Neural cell (in vitro differentiated cells): ENCODE measurements at regions not wholly inside any gene's neighbourhood (a gene's known extent, or its start where the extent isn't known, plus 50 kb on each side); places are given as distances from the start of the nearest gene placed in this dataset.

ENCODE experiments used
- H2AFZ ChIP-seq: fragments of 200-600, 300-800 bp; sonication (generic), shearing (Covaris generic); 2 replicates; pipeline ENCODE4 v1.6.0; 2014; ENCODE audit warnings: low read depth, mild to moderate bottlenecking, antibody characterized with exemption, low read length, moderate library complexity
- H3F3A ChIP-seq: fragments of 200-600 bp; shearing (Covaris generic); 2 replicates; pipeline ENCODE4 v1.6.1; 2016; ENCODE audit warnings: mild to moderate bottlenecking, moderate library complexity, mixed read lengths, antibody characterized with exemption, low read length; ENCODE audit not compliant: insufficient read depth, poor library complexity, severe bottlenecking
- H3K27ac ChIP-seq: fragments of 200-600, 300-800 bp; sonication (generic), shearing (Covaris generic); 2 replicates; pipeline ENCODE4 v1.5.1; 2014; ENCODE audit warnings: mild to moderate bottlenecking, low read length, moderate library complexity
- H3K27me3 ChIP-seq: fragments of 300-800, 200-600 bp; sonication (generic), shearing (Covaris generic); 2 replicates; pipeline ENCODE4 v1.6.0; 2014; ENCODE audit warnings: mild to moderate bottlenecking, low read depth, low read length, moderate library complexity; ENCODE audit not compliant: insufficient read depth
- H3K36me3 ChIP-seq: fragments of 300-800, 200-600 bp; sonication (generic), shearing (Covaris generic); 2 replicates; pipeline ENCODE4 v1.5.1; 2014; ENCODE audit warnings: mild to moderate bottlenecking, antibody characterized with exemption, low read length, moderate library complexity; ENCODE audit not compliant: insufficient read depth
- H3K4me2 ChIP-seq: fragments of 300-800, 200-600 bp; sonication (generic), shearing (Covaris generic); 2 replicates; pipeline ENCODE4 v1.6.0; 2014; ENCODE audit warnings: mild to moderate bottlenecking, low read length
- H3K4me3 ChIP-seq: fragments of 300-800, 200-600 bp; sonication (generic), shearing (Covaris generic); 2 replicates; pipeline ENCODE4 v1.5.1; 2014; ENCODE audit warnings: mild to moderate bottlenecking, low read length, moderate library complexity
- H3K79me2 ChIP-seq: fragments of 200-600 bp; shearing (Covaris generic); replicated peaks from 2 replicates; pipeline ENCODE4 v1.6.0; 2014; ENCODE audit warnings: mild to moderate bottlenecking, low read length, moderate library complexity; ENCODE audit not compliant: insufficient read depth
- H3K9ac ChIP-seq: fragments of 300-800, 200-600 bp; sonication (generic), shearing (Covaris generic); 2 replicates; pipeline ENCODE4 v1.6.1; 2016; ENCODE audit warnings: mild to moderate bottlenecking, low read length, mixed read lengths
- H3K9me2 ChIP-seq: fragments of 200-600 bp; shearing (Covaris generic); 2 replicates; pipeline ENCODE4 v1.6.1; 2016; ENCODE audit warnings: mild to moderate bottlenecking, low read length, mixed read lengths; ENCODE audit not compliant: insufficient read depth
- H3K9me3 ChIP-seq: fragments of 200-600, 300-800 bp; sonication (generic), shearing (Covaris generic); 2 replicates; pipeline ENCODE4 v1.6.1; 2016; ENCODE audit warnings: mild to moderate bottlenecking, mixed run types, low read length, moderate library complexity, mixed read lengths
- H4K20me1 ChIP-seq: fragments of 200-600 bp; shearing (Covaris generic); 2 replicates; pipeline ENCODE4 v1.6.1; 2016; ENCODE audit warnings: mild to moderate bottlenecking, mixed run types; ENCODE audit not compliant: insufficient read depth
- EP300 ChIP-seq: fragments of 450-650 bp; conservative IDR thresholded peaks from 2 replicates; pipeline ENCODE4 v1.6.1; 2014; ENCODE audit warnings: antibody characterized with exemption, mild to moderate bottlenecking, moderate library complexity; ENCODE audit not compliant: poor library complexity, severe bottlenecking
- EZH2 ChIP-seq: fragments of 200-600, 300-800 bp; shearing (Covaris generic), sonication (generic); IDR thresholded peaks from 2 replicates; pipeline ENCODE4 v1.6.1; 2014; ENCODE audit warnings: antibody characterized with exemption, low read length, borderline replicate concordance, mild to moderate bottlenecking; ENCODE audit not compliant: insufficient read depth, poor library complexity, severe bottlenecking
- MXI1 ChIP-seq: fragments of 450-650 bp; conservative IDR thresholded peaks from 2 replicates; pipeline ENCODE4 v1.6.1; 2014; ENCODE audit warnings: antibody characterized with exemption, mild to moderate bottlenecking; ENCODE audit not compliant: poor library complexity, severe bottlenecking
- POLR2AphosphoS5 ChIP-seq: IDR thresholded peaks from 2 replicates; pipeline ENCODE4 v1.6.1; 2012
- RAD21 ChIP-seq: fragments of 450-650 bp; conservative IDR thresholded peaks from 2 replicates; pipeline ENCODE4 v1.6.1; 2014; ENCODE audit warnings: antibody characterized with exemption, mild to moderate bottlenecking, moderate library complexity
- REST ChIP-seq: IDR thresholded peaks from 2 replicates; pipeline ENCODE4 v1.6.1; 2012; ENCODE audit warnings: borderline replicate concordance
- SMC3 ChIP-seq: fragments of 450-650 bp; conservative IDR thresholded peaks from 2 replicates; pipeline ENCODE4 v1.6.1; 2014; ENCODE audit warnings: antibody characterized with exemption, mild to moderate bottlenecking, moderate library complexity; ENCODE audit not compliant: poor library complexity
- TAF1 ChIP-seq: IDR thresholded peaks from 2 replicates; pipeline ENCODE4 v1.6.1; 2012; ENCODE audit warnings: low read depth
- TF ChIP-seq, protein P1 (sequence below): fragments of 450-650 bp; IDR thresholded peaks from 2 replicates; pipeline ENCODE4 v1.5.1; 2014; ENCODE audit warnings: antibody characterized with exemption, mild to moderate bottlenecking, moderate library complexity; ENCODE audit not compliant: poor library complexity, severe bottlenecking

GRCh38 chr20:51188941-51189340 lies 166.0 kb upstream of the KCNG1 start:
- TF ChIP-seq EZH2 (no peak), TAF1 (no peak), POLR2AphosphoS5 (no peak)
- no peaks in the 10 kb centered on the region for H3K36me3 ChIP-seq
- no peaks in the 10 kb centered on the region for H3K79me2 ChIP-seq
- H3K4me2 ChIP-seq: no peak overlapping the region
- H2AFZ ChIP-seq: no peak overlapping the region
- H3K27me3 ChIP-seq: no peaks in the 10 kb centered on the region
- no peaks in the 10 kb centered on the region for H3K9me2 ChIP-seq
- H3K4me3 ChIP-seq: no peak overlapping the region
- no peaks in the 10 kb centered on the region for H3F3A ChIP-seq
- no peak overlapping the region for H3K27ac ChIP-seq
- no peaks in the 10 kb centered on the region for H3K9me3 ChIP-seq
- no peak overlapping the region for H3K9ac ChIP-seq
- no peaks in the 10 kb centered on the region for H4K20me1 ChIP-seq

DNA sequence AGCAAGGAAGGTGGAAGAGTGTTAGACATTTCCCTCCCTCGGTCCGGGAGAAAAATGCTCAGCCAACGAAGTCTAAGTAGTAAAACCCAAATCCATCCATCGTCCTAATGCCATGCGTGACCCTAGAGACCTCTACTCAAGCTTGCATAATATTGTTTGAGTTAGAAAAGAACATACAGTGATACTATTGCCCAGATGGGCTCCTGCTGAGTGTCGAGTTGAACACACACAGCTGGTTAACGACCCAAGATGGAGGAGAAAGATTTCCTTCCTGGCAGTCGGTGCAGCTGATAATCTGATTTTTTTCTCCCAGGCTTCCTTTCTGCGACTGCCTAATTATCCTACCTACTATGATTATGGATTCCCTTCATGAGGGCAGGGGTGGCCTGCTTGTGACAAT lies 164.4 kb upstream of the KCNG1 start:
- H3K79me2 ChIP-seq: no peaks in the 10 kb centered on the region
- H3K9me2 ChIP-seq: no peaks in the 10 kb centered on the region
- no peak overlapping the region for H3K4me2 ChIP-seq
- H3K9ac ChIP-seq: no peak overlapping the region
- H4K20me1 ChIP-seq: no peaks in the 10 kb centered on the region
- no peak overlapping the region for H3K27ac ChIP-seq
- H3K4me3 ChIP-seq: no peak overlapping the region
- TF ChIP-seq POLR2AphosphoS5: no peak
- no peak for TF ChIP-seq TAF1
- no peak for TF ChIP-seq RAD21
- no peak for TF ChIP-seq REST
- TF ChIP-seq EP300: no peak
- no peak for TF ChIP-seq SMC3
- TF ChIP-seq MXI1: no peak
- no peak for TF ChIP-seq EZH2
- TF ChIP-seq, protein P1, sequence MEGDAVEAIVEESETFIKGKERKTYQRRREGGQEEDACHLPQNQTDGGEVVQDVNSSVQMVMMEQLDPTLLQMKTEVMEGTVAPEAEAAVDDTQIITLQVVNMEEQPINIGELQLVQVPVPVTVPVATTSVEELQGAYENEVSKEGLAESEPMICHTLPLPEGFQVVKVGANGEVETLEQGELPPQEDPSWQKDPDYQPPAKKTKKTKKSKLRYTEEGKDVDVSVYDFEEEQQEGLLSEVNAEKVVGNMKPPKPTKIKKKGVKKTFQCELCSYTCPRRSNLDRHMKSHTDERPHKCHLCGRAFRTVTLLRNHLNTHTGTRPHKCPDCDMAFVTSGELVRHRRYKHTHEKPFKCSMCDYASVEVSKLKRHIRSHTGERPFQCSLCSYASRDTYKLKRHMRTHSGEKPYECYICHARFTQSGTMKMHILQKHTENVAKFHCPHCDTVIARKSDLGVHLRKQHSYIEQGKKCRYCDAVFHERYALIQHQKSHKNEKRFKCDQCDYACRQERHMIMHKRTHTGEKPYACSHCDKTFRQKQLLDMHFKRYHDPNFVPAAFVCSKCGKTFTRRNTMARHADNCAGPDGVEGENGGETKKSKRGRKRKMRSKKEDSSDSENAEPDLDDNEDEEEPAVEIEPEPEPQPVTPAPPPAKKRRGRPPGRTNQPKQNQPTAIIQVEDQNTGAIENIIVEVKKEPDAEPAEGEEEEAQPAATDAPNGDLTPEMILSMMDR: no peak
- H3F3A ChIP-seq: no peaks in the 10 kb centered on the region
- no peaks in the 10 kb centered on the region for H3K9me3 ChIP-seq
- H3K27me3 ChIP-seq: no peaks in the 10 kb centered on the region
- H3K36me3 ChIP-seq: no peaks in the 10 kb centered on the region
- H2AFZ ChIP-seq: no peak overlapping the region

DNA sequence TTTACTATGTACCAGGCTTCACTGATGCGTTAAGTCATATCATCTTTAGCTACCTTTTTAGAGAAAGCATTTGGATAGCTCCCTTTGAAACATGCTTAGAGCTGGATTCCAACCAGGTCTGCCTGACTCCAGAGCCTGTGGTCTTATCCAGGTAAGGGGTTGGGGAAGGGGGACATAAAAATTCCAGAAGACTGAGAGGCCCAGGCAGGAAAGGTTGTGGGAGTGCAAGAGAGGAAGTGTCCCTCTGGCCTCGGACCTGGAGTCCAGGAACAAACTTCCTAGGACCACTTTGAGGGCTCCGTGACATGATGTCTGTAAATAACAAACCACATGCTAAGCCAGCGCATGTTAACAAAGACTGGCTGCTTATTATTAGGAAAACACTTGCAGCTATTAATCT lies 163.0 kb upstream of the KCNG1 start:
- no peak for TF ChIP-seq SMC3
- H4K20me1 ChIP-seq: no peaks in the 10 kb centered on the region

More for the DNA sequence above, 163.0 kb upstream of the KCNG1 start:
- Histone ChIP-seq H3K9ac (no peak overlapping the region), H3K9me2 (no peaks in the 10 kb centered on the region), H3K4me3 (no peak overlapping the region), H2AFZ (no peak overlapping the region), H3K4me2 (no peak overlapping the region), H3F3A (no peaks in the 10 kb centered on the region), H3K36me3 (no peaks in the 10 kb centered on the region), H3K27me3 (no peaks in the 10 kb centered on the region), H3K9me3 (no peaks in the 10 kb centered on the region), H3K27ac (no peak overlapping the region), H3K79me2 (no peaks in the 10 kb centered on the region)
